NCI-H2171 (cell line): ENCODE measurements at regions not wholly inside any gene's neighbourhood (a gene's known extent, or its start where the extent isn't known, plus 50 kb on each side); places are given as distances from the start of the nearest gene placed in this dataset.

Source experiments
- DNase-seq: peaks from one replicate; lab custom pipeline; 2025; lab: John Stamatoyannopoulos, UW

DNA sequence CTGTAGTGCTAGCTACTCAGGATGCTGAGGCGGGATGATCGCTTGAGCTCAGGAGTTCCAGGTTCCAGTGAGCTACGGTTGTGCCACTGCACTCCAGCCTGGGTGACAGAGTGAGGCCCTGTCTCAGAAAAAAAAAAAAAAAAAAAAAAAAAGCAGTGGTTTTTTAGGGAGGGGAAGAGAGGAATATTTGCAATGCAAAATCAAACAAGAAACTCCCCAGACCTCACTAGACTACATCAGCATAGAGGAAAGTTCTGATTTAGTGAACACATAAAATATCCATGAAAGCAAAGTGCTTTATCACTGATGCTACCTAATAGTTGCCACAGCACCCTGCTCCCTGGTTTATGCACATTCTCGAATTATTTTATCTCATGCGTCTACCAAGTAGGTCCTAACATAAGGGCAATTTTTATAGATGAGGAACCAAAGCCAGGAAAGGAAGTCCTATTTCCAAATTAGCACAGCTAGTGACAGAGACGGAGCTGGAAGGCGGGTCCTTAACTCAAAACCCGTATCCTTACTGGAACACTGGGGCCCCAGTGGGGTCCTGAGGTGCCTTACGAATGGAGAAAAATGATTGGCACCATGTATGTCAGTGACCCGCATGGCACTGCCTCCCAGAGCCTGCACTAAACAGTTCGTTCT lies 50.7 kb upstream of the GPR157 start:
- DNase-seq, result no peak

DNA sequence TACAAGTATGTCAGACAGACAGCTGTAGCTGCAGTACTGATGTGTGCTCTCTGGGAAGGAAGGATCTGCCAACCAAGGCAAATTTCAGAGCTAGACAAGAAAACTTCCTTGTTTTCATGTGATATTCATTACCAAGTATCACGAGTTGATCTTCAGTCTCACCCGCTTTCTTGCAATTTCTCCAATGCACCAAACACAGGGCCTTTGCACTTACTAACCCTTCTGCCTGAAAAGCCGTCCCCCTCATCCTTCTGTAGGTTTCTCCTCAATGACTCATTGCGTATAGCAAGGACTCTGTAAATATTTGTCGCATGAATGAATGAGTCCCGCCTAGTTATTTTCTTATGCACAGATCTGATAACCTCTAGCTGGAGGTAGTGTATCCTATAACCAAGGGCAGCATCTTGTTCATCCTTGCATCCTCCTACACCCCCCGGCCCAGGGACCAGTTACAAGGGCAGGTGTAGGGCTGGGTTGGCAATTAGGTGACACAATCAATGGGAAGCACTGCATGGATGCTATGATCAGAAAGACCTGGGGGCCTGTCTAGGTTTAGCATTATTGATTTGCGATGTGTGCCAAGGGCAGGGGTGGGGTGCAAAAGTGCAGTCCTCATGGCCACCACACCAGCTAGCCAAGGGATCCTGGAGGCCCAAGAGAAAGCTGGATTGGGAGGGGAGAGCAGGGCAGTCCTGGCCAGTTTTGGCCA lies 51.4 kb upstream of the GPR157 start:
- DNase-seq, result no peak

DNA sequence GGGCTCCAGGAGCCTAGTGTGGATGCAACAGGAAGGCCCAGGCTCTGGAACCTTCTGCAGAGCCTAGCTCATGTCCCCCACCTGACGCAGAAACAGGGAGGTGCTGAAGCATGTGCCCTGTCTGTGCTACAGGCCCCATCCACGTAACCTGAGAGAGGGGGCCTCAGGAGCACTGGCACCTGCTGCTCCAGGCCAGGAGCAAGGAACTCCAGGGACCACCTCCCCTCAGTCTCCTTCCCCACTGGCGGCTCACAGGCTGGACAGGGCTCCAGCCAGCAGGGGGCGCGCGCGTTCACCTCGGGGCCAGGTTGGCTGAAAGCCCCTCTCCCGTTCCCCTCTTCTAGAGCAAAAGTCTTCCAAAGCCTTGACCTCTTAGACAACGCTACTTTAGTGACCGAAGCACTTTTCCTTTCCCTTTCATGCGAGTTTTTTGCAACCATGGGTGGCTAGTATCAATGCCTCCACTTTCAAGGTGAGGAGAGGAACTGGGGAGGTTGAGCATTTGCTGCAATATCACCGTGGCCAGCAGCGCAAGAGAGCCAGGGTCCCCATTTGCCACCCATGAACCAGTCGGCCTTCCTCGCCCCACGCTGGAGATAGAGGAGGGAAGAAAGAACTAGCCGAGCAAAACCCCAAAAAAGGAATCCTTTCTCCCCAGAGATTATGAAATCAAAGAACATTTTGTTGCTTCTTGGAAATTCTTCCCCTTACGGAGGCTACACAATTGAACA lies 52.4 kb upstream of the GPR157 start:
- DNase-seq, result no peak

DNA sequence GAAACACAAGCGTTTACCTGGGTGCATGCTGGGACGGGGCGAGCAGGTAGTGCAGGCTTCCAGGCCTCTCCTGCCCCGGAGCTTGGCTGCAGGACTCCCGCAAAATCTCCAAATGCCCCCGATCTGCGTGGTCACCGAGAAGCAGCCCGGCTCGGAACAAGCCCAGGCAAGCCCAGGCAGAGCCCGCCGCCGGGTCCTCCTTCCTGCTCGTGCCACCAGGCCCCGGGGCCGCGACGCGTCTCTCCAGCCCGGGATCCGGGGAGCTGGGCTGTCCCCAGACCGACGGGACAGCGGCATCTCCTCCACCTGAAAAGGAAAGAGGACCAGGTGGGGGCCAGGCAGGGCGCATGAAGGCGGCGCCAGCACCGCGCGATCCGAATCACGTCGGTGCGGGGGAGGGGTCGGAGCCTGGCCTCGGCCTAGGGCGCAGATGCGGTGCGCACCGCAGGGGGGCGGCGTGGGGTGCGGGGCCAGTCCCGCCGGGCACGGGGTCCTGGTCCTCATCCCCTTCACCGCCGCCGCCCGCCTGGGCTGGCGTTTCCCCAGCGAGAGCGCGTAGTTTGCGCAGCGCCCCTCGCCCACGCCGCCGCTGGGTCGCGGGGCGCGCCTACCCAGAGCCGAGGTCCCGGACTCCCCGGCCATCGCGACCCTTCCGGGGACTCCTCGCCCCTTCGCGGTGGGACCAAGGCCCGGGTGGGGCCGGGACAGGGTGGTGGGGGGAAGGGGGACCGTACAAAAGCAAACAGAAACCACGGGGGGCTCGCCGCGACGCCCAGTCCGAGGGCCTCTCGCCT lies 52.4 kb upstream of the H6PD start:
- peak; percentile 23 for DNase-seq

DNA sequence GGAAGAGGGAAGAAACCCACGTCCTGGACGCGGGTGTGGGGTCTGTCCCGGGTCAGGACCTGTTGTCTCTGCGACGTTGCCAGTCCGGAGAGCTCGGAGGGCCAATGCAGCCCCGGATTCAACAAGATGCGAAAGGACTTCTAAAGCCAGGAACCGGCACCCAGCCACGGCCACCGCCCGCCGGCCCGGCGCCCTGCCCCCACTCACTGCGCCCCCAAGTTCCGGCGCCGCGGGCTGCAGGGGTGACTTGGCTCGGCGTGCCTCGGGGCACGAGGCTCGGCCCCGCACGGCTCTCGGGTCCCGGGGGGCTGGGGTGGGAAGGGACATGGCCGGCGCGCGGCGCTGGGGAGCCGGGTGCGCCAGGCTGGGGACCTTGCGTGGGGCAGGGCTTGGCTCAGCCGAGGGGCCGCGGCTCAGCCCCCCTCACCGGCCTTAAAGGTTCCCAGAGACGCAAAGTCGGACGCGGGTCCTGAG lies 51.8 kb upstream of the H6PD start:
- no peak for DNase-seq

DNA sequence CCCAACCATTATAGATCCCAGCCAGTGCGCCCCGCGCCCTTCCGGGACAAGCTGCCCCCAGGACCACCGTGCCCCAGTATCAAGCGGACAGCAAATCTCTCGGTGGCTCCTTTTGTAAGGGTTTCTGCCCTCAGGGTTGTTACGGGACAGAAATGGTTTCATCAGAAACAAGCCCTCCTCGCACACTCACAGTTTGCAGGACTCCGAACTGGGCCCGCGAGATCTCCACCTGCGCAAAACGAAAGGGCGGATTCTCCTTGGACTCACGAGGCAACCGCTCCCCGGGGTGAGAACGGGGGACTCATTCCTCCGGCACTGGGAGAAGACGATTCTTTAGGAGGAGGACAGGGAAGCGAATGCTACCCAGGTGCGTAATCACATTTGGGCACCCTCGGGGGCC lies 51.1 kb upstream of the H6PD start:
- no peak for DNase-seq

DNA sequence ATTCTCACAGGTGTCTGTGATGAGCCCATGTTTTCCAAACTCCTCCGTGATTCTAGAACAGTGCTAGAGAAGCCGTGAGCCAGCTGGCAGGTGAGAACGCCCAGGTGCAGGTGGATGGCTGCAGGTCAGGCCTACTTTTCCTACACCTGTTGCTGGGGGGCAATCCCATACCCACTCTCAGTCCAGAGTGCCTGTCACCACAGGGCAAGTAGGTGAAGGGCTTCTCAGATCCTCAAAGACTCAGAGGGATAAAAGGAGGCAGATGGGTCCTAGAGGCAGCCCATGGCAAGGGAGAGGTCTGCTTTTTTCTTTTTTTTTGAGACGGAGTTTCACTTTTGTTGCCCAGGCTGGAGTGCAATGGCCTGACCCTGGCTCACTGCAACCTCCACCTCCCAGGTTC lies 50.7 kb upstream of the H6PD start:
- no peak for DNase-seq

DNA sequence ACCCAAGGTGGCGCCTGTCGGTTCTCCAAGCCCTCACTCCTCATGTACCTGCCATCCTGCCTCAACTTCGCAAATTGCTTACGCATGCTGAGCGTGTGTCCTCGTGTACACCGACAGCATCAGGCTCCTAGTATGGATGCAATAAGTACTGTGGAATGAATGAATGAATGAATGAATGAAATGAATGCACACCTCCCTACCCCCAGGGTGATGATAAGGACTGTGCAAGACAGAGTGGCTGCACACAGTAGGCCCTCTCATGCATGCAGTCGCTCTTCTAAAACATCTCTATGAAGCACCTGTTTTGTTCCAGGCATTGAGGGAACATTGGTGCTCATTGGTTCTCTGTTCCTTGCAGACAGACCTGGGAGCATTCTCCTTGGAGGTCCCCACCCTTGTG lies 49.8 kb upstream of the H6PD start:
- no peak for DNase-seq
